GM19351 (cell line): ENCODE measurements at regions not wholly inside any gene's neighbourhood (a gene's known extent, or its start where the extent isn't known, plus 50 kb on each side); places are given as distances from the start of the nearest gene placed in this dataset.

ENCODE experiments used
- ATAC-seq: cut with Tn5 transposase; IDR thresholded peaks from one replicate; pipeline ENCODE4 v1.9.1; 2021; ENCODE audit warnings: mild to moderate bottlenecking, moderate library complexity; ENCODE audit not compliant: unreplicated experiment

DNA sequence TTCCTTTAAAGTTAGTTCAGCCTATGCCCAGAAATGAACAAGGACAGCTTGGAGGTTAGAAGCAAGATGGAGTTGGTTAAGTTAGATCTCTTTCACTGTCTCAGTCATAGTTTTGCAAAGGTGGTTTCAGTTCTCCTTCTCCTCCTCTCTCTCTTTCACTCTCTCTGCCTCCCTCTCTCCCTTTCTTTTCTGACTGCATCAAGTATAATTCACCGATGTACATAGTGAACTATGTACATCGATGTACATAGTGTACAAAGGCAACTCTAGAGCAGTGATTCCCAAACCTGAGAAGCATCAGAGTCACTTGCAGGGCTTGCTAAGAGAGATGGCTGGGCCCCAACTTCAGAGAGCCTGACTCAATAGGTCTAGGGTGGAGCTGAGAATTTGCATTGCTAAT is 1259.7 kb downstream of the TYW1 start:
- ATAC-seq: no peak

GRCh38 chr7:68258609-68259008 is 1262.0 kb downstream of the TYW1 start:
- no peak for ATAC-seq

- ATAC-seq: no peak
These were observed 1268.6 kb downstream of the TYW1 start for GRCh38 chr7:68265258-68265657.

GRCh38 chr7:68266004-68266579 is 1269.5 kb downstream of the TYW1 start:
- no peak for ATAC-seq

DNA sequence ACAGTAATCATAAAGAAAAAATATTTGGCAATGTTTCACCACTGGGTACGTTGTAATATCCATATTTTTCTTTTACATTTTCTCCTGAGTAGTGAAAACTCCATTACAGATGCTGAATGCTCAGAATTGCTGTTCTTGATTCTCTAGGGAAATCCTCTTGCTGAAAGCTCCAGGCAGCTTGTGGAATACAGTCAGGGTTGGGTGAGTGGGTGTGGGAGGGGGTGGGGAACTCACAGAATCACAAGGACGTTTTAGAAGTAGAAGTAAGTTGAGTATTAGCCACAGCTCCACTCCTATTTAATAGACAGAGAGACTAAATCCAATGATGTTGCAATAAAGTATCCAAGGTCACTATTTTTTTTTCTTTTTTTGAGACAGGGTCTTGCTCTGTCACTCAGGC is 1270.9 kb downstream of the TYW1 start:
- no peak for ATAC-seq

DNA sequence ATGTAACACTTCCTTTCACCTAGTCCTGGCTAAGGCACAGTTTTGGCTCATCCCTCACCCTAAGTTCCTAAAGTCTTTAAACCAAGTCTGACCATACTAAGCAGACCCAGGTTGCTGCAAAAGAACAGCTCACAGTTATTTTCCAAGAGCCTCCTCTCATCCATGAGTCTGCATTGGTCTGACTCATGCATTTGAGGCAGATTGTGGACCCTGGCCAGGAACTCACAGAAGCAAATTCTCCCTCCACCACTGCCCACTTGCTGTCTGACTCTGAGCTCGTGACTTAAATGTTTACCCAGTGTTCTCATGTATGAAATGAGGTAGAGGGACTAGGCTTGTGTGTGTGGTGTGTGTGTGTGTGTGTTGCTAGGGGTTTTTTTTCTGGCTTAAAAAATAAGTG is 1272.8 kb downstream of the TYW1 start:
- no peak for ATAC-seq

- ATAC-seq: no peak
These were observed 1275.9 kb downstream of the TYW1 start for GRCh38 chr7:68272507-68272906.

- ATAC-seq: no peak
These were observed 1280.1 kb downstream of the TYW1 start for GRCh38 chr7:68276725-68277124.

GRCh38 chr7:68279827-68280400 is 1283.3 kb downstream of the TYW1 start:
- no peak for ATAC-seq

DNA sequence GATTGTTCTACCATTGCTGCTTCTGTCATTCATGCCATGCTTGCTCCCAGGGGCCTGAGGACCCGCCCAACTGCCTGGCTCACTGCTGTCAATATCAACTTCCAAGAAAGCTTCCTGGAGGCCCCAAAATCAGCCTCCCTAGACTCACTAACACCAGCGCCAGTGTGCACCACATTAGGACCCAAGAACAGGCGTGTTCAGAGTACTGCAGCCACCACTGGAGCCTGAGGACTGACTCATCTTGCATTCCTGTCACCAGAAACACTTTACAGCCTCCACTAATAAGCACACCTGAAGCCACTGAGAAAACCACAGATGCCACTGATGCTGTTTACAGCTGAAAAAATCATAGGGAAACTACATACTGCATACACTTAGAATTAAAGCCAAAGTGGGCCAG is 1284.3 kb downstream of the TYW1 start:
- ATAC-seq: no peak

DNA sequence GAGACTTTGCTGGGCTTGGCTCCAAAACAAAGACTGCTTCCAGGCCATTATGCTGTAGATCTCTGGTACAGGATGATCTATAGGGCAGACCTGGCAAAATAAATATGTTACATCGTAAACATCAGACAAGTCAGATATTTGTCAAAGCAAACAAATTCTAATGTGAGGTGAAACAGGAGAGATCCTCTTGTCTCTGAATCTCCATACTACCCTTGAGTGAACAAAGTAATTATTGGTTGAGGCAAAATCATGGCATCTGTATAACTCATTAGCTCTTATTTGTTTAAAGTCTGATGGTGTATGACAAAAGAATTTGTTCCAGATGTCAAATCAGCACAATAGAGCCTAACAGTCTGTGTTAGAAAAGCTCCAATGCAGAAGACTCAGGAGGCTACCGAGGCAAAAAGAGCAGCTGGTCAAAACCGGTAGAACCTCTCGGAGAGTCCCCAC is 1291.5 kb downstream of the TYW1 start:
- no peak for ATAC-seq

- no peak for ATAC-seq
These were observed 1295.1 kb downstream of the TYW1 start for GRCh38 chr7:68291710-68292109.

DNA sequence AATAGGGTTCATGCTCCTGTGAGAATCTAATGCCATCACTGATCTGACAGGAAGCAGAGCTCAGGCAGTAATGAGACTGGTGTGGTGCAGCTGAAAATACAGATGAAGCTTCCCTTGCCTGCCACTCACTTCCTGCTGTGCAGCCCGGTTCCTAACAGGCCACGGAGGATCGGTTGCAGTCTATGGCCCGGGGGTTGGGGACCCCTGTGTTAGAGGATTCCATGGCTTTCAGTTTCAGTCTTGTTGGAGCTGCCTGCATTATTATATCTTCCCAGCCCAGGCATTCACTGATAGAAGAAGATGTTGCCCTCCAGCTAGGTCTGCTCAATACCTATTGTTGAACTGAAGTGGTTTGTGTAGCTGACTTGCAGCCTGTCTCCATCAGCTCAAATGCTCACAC is 1298.8 kb downstream of the TYW1 start:
- ATAC-seq: no peak

DNA sequence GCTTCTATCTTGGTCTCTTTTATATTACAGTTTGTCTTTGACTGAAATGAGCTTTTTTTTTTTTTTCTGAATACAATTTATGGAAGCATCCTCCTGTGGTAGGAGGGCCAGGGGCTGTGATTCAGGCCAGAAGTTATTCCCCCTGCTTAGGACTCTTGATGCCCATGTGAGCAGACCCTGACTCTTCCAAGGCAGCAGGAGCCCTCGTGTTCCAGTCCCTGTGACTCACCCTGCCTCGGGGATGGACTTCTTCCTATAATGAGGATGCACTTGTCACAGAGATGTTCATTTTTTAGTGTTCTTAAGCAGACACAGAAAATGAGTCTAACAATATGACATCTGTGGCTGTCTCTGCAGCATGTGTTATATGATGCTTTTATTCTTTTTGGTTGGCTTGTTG is 1293.7 kb upstream of the AUTS2 start:
- ATAC-seq: no peak

- ATAC-seq: no peak
These were observed 1291.6 kb upstream of the AUTS2 start for GRCh38 chr7:68306692-68307107.

DNA sequence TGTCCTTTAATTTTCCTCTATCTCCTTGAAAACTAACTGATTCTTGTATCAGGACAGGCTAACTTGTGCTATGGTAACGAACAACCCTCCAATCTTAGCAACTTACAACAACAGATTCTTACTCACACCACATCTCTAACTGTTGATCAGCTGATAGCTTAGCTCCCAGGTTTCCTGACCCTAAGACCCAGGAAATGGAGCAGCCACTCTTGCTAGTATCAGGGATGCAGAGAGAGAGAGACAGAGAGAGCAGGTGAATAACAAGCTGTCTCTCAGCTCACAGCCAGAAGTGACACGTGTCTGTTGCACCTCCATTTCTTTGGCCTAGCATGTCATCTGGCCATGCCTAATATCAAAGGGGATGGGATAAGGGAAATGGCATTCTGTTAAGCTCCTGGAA is 1289.0 kb upstream of the AUTS2 start:
- ATAC-seq: no peak

GRCh38 chr7:68309806-68310205 is 1288.5 kb upstream of the AUTS2 start:
- no peak for ATAC-seq

GRCh38 chr7:68311958-68312357 is 1286.3 kb upstream of the AUTS2 start:
- no peak for ATAC-seq

GRCh38 chr7:68313806-68314205 is 1284.5 kb upstream of the AUTS2 start:
- no peak for ATAC-seq

GRCh38 chr7:68314208-68314607 is 1284.1 kb upstream of the AUTS2 start:
- no peak for ATAC-seq

- no peak for ATAC-seq
These were observed 1280.8 kb upstream of the AUTS2 start for GRCh38 chr7:68317476-68317875.

DNA sequence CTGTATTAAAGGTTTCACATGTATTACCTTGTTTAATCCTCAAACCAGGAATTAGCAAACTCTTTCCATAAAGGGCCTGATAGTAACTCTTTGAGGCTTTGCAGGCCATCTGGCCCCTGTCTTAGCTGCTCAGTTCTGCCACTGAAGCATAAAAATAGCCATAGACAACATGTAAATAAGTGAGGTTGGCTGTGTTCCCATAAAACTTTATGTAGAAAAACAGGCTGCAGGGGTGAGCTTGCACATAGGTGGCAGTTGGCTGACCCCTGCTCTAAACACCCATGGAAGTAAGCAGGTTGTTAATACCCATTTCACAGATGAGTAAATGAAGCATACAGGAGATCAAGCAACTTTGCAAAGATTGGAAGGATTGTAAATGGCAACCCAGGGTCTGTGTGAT is 1279.2 kb upstream of the AUTS2 start:
- ATAC-seq: no peak

DNA sequence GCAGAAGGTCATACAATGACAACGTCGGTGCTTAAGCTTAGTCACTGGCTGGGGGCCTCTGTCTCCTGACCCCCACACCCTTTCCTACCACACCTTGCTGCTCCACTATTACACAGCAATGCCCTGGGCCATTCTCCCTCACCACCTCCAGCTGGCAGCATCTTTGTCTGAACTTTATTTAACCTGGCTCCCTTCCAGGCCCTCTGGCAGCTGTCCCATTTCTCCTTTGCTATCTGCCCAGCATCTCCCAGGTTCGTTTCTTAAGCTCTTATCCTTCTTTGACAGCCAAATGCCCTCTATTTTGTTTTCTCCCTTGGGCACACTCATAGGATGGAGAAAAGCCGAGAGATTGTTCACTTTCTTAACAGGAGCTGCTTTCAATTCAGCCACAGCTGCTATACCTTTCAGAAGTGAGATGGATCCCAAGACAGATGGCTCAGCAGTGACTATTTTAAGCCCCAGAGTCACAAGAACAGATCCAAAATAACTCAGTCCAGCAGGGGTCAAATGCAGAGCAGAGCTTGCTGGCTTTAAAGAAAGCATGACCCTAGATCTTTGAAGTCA is 1277.1 kb upstream of the AUTS2 start:
- ATAC-seq: no peak
